Epithelial cell of esophagus (primary cell): ENCODE measurements at regions not wholly inside any gene's neighbourhood (a gene's known extent, or its start where the extent isn't known, plus 50 kb on each side); places are given as distances from the start of the nearest gene placed in this dataset.

Experiments
- DNase-seq: peaks from one replicate; pipeline ENCODE4 v3.0.0; 2010; ENCODE audit warnings: low read depth
- H3K4me3 ChIP-seq: 2 replicates; pipeline ENCODE4 v1.5.1; 2011; ENCODE audit warnings: mild to moderate bottlenecking, low read length, control low read depth
- CTCF ChIP-seq: IDR thresholded peaks from 2 replicates; pipeline ENCODE4 v1.5.1; 2011; ENCODE audit warnings: low read depth, mild to moderate bottlenecking, low read length, control low read depth, inconsistent platforms; ENCODE audit not compliant: insufficient read depth; ENCODE audit errors: missing control alignments

- no peak for TF ChIP-seq CTCF
- DNase-seq = peak; percentile 23
- no peak overlapping the region for H3K4me3 ChIP-seq
Measured at GRCh38 chr3:72408983-72409779, 439.1 kb downstream of the SHQ1 start.

- TF ChIP-seq CTCF = no peak
- no peak overlapping the region for H3K4me3 ChIP-seq
- DNase-seq = no peak
Measured at GRCh38 chr3:72407766-72408165, 440.5 kb downstream of the SHQ1 start.

GRCh38 chr3:72405943-72406566, 442.2 kb downstream of the SHQ1 start:
- no peak for TF ChIP-seq CTCF
- DNase-seq = no peak

GRCh38 chr3:72401005-72401545, 447.2 kb downstream of the SHQ1 start:
- no peak overlapping the region for H3K4me3 ChIP-seq
- no peak for DNase-seq
- TF ChIP-seq CTCF = no peak

More at GRCh38 chr3:72405943-72406566, 442.2 kb downstream of the SHQ1 start:
- H3K4me3 ChIP-seq = no peak overlapping the region

GRCh38 chr3:72398781-72399180, 449.5 kb downstream of the SHQ1 start:
- TF ChIP-seq CTCF = no peak
- no peak for DNase-seq
- no peak overlapping the region for H3K4me3 ChIP-seq

- H3K4me3 ChIP-seq = no peak overlapping the region
- TF ChIP-seq CTCF = no peak
- DNase-seq = no peak
Measured at GRCh38 chr3:72397586-72397985, 450.7 kb downstream of the SHQ1 start.

GRCh38 chr3:72396899-72397298, 451.3 kb downstream of the SHQ1 start:
- DNase-seq = no peak
- no peak overlapping the region for H3K4me3 ChIP-seq
- no peak for TF ChIP-seq CTCF
